GM12872 (cell line): ENCODE measurements at regions not wholly inside any gene's neighbourhood (a gene's known extent, or its start where the extent isn't known, plus 50 kb on each side); places are given as distances from the start of the nearest gene placed in this dataset.

Experiments
- CTCF ChIP-seq: IDR thresholded peaks from 3 replicates; pipeline ENCODE4 v1.5.1; 2011; ENCODE audit warnings: low read depth, mild to moderate bottlenecking, low read length, moderate library complexity; ENCODE audit not compliant: insufficient read depth

DNA sequence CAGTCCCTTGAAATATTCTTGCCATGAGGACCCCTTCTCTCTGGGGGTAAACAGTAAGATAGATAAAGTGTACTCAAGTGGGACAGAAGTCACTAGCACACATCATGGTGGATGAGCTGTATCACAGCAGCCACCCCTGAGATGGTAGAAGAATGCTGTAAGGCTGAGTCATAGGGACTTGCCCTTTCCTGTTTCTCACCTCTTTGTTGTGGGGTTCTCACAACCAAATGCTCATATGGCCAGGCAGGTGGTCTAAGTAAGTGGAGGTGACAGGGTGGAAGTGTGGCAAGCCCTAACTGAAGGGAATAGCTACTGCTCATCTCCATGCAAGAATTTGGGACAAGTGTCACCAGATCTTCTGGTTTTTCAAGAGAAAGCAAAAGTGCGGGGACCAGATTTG is 202.7 kb upstream of the SLC14A2 start:
- TF ChIP-seq CTCF: no peak

DNA sequence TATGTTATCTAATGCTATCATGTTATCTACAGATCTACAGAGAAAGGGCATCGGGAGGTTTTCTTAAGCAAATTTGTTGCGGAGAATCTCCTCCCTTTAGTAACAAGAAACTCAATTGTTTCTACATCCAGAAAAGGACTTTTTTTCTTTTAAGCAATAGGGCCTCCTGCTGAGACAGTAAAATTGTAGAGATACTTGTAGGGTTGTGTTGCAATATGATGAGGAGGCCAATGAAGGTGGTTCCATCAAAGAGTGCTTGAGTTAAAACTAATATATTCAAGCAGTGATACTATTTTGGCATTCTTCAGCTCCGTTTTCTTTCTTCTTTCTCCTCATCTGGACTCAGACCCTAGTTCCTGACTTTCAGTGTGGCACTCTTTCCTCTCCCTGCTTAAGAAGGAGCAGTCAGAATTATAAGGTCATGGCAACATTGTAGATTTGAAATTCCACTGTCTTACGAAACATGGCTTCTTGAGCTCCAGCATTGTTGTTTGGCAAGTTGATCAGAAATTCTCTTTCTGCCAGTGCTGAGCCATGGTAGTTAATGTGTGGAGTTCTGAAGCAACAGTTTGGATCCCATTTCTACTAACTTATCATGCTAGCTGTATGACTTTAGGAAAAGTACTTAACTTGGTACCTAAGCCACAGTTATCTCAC is 202.0 kb upstream of the SLC14A2 start:
- TF ChIP-seq CTCF: no peak

- TF ChIP-seq CTCF: no peak
Observed at GRCh38 chr18:45415614-45416013, 199.7 kb upstream of the SLC14A2 start.

DNA sequence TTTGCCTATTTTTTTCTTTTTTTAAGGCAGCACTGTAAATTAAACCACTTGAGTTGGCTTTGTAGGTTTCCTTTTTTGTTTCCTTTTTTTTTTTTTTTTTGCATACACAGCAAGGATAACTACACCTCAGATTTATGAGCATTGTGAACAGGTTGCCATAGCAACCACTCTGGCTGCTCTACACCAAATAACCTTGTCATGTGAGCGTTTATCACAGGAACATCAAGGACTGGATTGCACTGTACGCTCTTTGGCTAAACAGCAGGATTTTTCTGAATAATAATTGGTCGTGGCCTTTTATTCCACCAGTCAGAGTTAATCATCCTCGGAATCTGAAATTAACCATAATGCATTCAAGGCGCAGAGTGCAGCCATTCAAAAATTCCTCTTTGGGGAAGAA is 199.1 kb upstream of the SLC14A2 start:
- TF ChIP-seq CTCF: no peak

DNA sequence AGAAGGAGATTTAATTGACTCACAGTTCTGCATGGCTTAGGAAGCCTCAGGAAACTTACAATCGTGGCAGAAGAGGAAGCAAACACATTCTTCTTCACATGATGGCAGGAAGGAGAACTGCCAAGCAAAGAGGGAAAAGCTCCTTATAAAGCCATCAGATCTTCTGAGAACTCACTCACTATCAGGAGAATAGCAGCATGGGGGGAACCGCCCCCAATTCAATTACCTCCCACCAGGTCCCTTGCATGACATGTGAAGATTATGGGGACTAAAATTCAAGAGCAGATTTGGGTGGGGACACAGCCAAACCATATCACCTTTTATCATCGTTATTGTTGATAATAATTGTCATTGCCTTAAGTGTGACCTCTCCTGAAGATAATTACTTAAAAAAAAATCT is 197.9 kb upstream of the SLC14A2 start:
- no peak for TF ChIP-seq CTCF

DNA sequence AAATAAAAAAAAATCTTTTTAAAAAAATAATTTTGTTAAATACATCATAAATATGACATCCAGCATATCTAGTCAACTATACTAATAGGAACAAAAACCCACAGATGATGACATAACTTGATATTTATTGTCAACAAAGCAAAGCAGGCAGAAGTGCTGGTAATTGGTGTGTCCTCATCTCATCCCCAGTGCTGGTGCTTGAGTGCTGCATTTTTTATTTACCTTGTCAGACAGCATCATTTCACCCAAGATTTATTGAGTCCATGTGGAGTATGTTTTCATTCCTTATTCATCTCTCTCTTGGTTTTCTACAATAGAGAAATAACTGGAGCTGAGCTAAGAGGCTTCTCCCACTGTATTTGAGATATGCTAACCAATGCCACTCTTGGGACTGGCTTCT is 191.6 kb upstream of the SLC14A2 start:
- TF ChIP-seq CTCF: no peak

DNA sequence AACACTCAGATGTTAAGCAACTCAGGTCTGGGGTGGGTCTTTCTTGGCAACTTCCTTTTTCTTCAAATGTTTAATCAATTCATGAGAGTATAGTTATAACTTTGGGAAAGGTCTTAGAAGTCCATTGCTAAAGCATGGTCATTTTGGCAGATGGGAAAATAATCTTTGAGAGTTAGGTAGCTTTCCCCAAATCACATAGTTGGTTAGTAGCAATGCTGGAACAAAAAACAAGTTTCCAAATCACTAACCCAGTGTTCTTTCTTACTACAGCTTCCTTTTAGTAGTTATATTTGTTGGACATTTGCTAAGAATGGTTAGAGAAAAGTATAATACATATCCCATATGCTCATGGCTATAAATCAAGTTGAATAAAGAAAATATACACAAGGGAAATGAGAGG is 185.2 kb upstream of the SLC14A2 start:
- TF ChIP-seq CTCF: no peak
